ENCODE measurements at regions not wholly inside any gene's neighbourhood (a gene's known extent, or its start where the extent isn't known, plus 50 kb on each side); places are given as distances from the start of the nearest gene placed in this dataset.
"Not testable (repeated sequence)": the region's sequence is repeated elsewhere in the genome, so short reads cannot be mapped to it uniquely, and the experiment has no call there.

- Histone ChIP-seq H3K4me1 (ENCODE audit: control insufficient read depth, insufficient read depth, low read length) (no peaks in the 10 kb centered on the region), H3K9me3 (replicated peaks; ENCODE audit: control insufficient read depth, low read depth, low read length) (no peaks in the 10 kb centered on the region), H3K4me3 (ENCODE audit: low read length) (no peak overlapping the region), H3K27me3 (ENCODE audit: control insufficient read depth, insufficient read depth, low read length) (no peaks in the 10 kb centered on the region), H3K27ac (ENCODE audit: low read length) (no peak overlapping the region), H3K36me3 (ENCODE audit: control insufficient read depth, insufficient read depth, low read length) (no peaks in the 10 kb centered on the region)
- 88% methylated on average over 1 of the region's 2 CpGs for WGBS (ENCODE audit: insufficient coverage)
- DNase-seq: no peak
Observed at GRCh38 chr15:36136049-36136448, 443.4 kb upstream of the CDIN1 start.

GRCh38 chr15:36152936-36153335, 426.5 kb upstream of the CDIN1 start:
- Histone ChIP-seq H3K36me3 (ENCODE audit: control insufficient read depth, insufficient read depth, low read length) (no peaks in the 10 kb centered on the region), H3K27ac (ENCODE audit: low read length) (no peak overlapping the region), H3K27me3 (ENCODE audit: control insufficient read depth, insufficient read depth, low read length) (no peaks in the 10 kb centered on the region), H3K4me3 (ENCODE audit: low read length) (no peak overlapping the region), H3K4me1 (ENCODE audit: control insufficient read depth, insufficient read depth, low read length) (no peaks in the 10 kb centered on the region), H3K9me3 (replicated peaks; ENCODE audit: control insufficient read depth, low read depth, low read length) (no peaks in the 10 kb centered on the region)
- peak; percentile 44 for DNase-seq

GRCh38 chr15:36156879-36157427, 422.5 kb upstream of the CDIN1 start:
- no peak overlapping the region for H3K4me3 ChIP-seq (ENCODE audit: low read length)
- no peak overlapping the region for H3K27ac ChIP-seq (ENCODE audit: low read length)
- no peaks in the 10 kb centered on the region for H3K36me3 ChIP-seq (ENCODE audit: control insufficient read depth, insufficient read depth, low read length)
- no peaks in the 10 kb centered on the region for H3K27me3 ChIP-seq (ENCODE audit: control insufficient read depth, insufficient read depth, low read length)
- no peaks in the 10 kb centered on the region for H3K9me3 ChIP-seq (replicated peaks; ENCODE audit: control insufficient read depth, low read depth, low read length)
- DNase-seq: peak; percentile 86
- no peaks in the 10 kb centered on the region for H3K4me1 ChIP-seq (ENCODE audit: control insufficient read depth, insufficient read depth, low read length)
- whole genome bisulfite sequencing (ENCODE audit: insufficient coverage): no CpG with 5 or more reads among the region's 1 CpG

DNA sequence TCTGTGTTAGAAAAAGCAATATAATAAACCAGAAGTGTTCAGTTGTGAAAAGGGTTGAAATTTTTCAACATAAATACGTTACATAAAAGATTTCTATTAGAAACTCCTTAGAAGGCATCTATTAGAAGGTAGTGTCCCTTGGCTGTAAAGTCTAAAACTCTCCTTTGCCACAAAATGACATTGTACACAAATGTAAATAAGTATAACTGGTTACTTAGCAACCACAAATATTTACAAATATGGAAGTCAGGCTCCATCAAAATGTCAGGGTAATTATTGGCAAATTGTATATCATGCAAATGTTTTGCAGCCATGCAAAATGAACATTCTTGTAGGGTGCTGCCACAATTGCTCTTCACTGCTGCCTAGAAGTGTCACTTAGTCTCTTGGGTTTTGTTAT, 419.1 kb upstream of the CDIN1 start:
- peak; percentile 66 for DNase-seq
- H3K9me3 ChIP-seq (replicated peaks; ENCODE audit: control insufficient read depth, low read depth, low read length): no peaks in the 10 kb centered on the region
- no peaks in the 10 kb centered on the region for H3K4me1 ChIP-seq (ENCODE audit: control insufficient read depth, insufficient read depth, low read length)
- no CpG with 5 or more reads among the region's 1 CpG for WGBS (ENCODE audit: insufficient coverage)
- H3K36me3 ChIP-seq (ENCODE audit: control insufficient read depth, insufficient read depth, low read length): no peaks in the 10 kb centered on the region
- H3K27ac ChIP-seq (ENCODE audit: low read length): no peak overlapping the region
- no peaks in the 10 kb centered on the region for H3K27me3 ChIP-seq (ENCODE audit: control insufficient read depth, insufficient read depth, low read length)
- no peak overlapping the region for H3K4me3 ChIP-seq (ENCODE audit: low read length)

DNA sequence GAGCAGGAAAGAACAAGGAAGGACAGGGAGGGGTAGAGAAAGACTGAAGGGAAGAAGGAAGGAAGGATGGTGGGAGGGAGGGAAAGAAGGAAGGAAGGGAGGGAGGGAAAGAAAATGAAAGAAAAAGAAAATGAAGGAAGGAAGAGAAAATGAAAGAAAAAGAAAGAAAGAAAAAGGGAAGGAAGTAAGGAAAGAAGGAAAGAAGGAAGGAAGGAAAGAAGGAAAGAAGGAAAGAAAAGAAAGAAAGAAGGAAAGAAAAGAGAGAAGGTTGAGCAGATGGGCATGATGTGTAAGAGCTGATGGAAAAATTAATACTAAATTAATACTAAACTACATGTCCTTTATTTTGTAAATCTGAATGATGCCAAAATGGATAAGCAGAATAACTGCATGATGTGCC, 418.3 kb upstream of the CDIN1 start:
- Histone ChIP-seq H3K36me3 (ENCODE audit: control insufficient read depth, insufficient read depth, low read length) (no peaks in the 10 kb centered on the region), H3K4me1 (ENCODE audit: control insufficient read depth, insufficient read depth, low read length) (no peaks in the 10 kb centered on the region)

GRCh38 chr15:36161771-36162212, 417.6 kb upstream of the CDIN1 start:
- Histone ChIP-seq H3K27ac (ENCODE audit: low read length) (peak overlapping the region; percentile 26), H3K4me3 (ENCODE audit: low read length) (no peak overlapping the region), H3K27me3 (ENCODE audit: control insufficient read depth, insufficient read depth, low read length) (no peaks in the 10 kb centered on the region), H3K9me3 (replicated peaks; ENCODE audit: control insufficient read depth, low read depth, low read length) (no peaks in the 10 kb centered on the region), H3K4me1 (ENCODE audit: control insufficient read depth, insufficient read depth, low read length) (no peaks in the 10 kb centered on the region), H3K36me3 (ENCODE audit: control insufficient read depth, insufficient read depth, low read length) (no peaks in the 10 kb centered on the region)
- peak; percentile 96 for DNase-seq
- WGBS (ENCODE audit: insufficient coverage): no CpG with 5 or more reads among the region's 2 CpGs

More for the DNA sequence above, 418.3 kb upstream of the CDIN1 start:
- no peaks in the 10 kb centered on the region for H3K27me3 ChIP-seq (ENCODE audit: control insufficient read depth, insufficient read depth, low read length)
- no peak overlapping the region for H3K4me3 ChIP-seq (ENCODE audit: low read length)
- no peak for DNase-seq
- H3K9me3 ChIP-seq (replicated peaks; ENCODE audit: control insufficient read depth, low read depth, low read length): no peaks in the 10 kb centered on the region
- H3K27ac ChIP-seq (ENCODE audit: low read length): no peak overlapping the region

DNA sequence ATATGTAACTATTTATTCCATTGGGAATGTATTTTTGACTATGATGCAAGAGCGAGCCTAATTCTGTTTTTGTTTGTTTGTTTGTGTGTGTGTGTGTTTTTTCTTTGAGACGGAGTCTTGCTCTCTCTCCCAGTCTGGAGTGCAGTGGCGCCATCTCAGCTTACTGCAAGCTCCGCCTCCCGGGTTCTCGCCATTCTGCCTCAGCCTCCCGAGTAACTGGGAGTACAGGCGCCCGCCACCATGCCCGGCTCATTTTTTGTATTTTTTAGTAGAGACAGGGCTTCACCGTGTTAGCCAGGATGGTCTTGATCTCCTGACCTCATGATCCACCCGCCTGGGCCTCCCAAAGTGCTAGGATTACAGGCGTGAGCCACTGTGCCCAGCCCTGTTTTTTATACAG, 415.4 kb upstream of the CDIN1 start:
- WGBS (ENCODE audit: insufficient coverage): 92% methylated on average over 11 of the region's 13 CpGs

DNA sequence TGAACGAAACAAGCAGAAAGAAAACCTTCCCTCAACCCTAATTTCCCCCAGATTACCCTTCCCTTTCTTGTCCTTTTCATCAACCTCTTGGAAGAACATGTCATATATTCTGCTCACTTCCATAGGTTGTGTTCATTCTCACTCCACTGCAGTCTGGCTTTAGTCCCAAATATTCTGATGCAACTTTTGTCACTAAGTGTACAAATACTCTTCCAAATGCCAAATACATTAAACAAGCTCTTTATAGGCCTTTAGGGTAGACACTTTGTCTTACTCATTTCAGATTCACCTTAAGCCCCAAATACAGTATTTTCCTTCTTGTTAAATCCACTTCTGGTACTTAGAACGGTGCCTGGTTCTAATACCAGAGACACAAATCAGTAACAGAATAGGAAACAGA, 406.5 kb upstream of the CDIN1 start:
- Histone ChIP-seq H3K9me3 (replicated peaks; ENCODE audit: control insufficient read depth, low read depth, low read length) (no peaks in the 10 kb centered on the region), H3K4me1 (ENCODE audit: control insufficient read depth, insufficient read depth, low read length) (no peaks in the 10 kb centered on the region), H3K27me3 (ENCODE audit: control insufficient read depth, insufficient read depth, low read length) (no peaks in the 10 kb centered on the region), H3K4me3 (ENCODE audit: low read length) (no peak overlapping the region), H3K36me3 (ENCODE audit: control insufficient read depth, insufficient read depth, low read length) (no peaks in the 10 kb centered on the region), H3K27ac (ENCODE audit: low read length) (no peak overlapping the region)
- 100% methylated on average over 1 of the region's 2 CpGs for WGBS (ENCODE audit: insufficient coverage)
- no peak for DNase-seq

More for the DNA sequence above, 415.4 kb upstream of the CDIN1 start:
- H3K27ac ChIP-seq (ENCODE audit: low read length); H3K4me1 ChIP-seq (ENCODE audit: control insufficient read depth, insufficient read depth, low read length); H3K36me3 ChIP-seq (ENCODE audit: control insufficient read depth, insufficient read depth, low read length); H3K4me3 ChIP-seq (ENCODE audit: low read length); H3K27me3 ChIP-seq (ENCODE audit: control insufficient read depth, insufficient read depth, low read length); H3K9me3 ChIP-seq (replicated peaks; ENCODE audit: control insufficient read depth, low read depth, low read length); DNase-seq: not testable (repeated sequence)

GRCh38 chr15:36175186-36175740, 404.2 kb upstream of the CDIN1 start:
- Histone ChIP-seq H3K4me1 (ENCODE audit: control insufficient read depth, insufficient read depth, low read length) (no peaks in the 10 kb centered on the region), H3K36me3 (ENCODE audit: control insufficient read depth, insufficient read depth, low read length) (no peaks in the 10 kb centered on the region), H3K27me3 (ENCODE audit: control insufficient read depth, insufficient read depth, low read length) (no peaks in the 10 kb centered on the region), H3K9me3 (replicated peaks; ENCODE audit: control insufficient read depth, low read depth, low read length) (no peaks in the 10 kb centered on the region), H3K27ac (ENCODE audit: low read length) (no peak overlapping the region), H3K4me3 (ENCODE audit: low read length) (no peak overlapping the region)
- no peak for DNase-seq
- 60% methylated on average over 2 of the region's 8 CpGs for WGBS (ENCODE audit: insufficient coverage)

- H3K4me1 ChIP-seq (ENCODE audit: control insufficient read depth, insufficient read depth, low read length): no peaks in the 10 kb centered on the region
- no peaks in the 10 kb centered on the region for H3K9me3 ChIP-seq (replicated peaks; ENCODE audit: control insufficient read depth, low read depth, low read length)
- H3K4me3 ChIP-seq (ENCODE audit: low read length): no peak overlapping the region
- H3K27ac ChIP-seq (ENCODE audit: low read length): no peak overlapping the region
- H3K27me3 ChIP-seq (ENCODE audit: control insufficient read depth, insufficient read depth, low read length): no peaks in the 10 kb centered on the region
- no peaks in the 10 kb centered on the region for H3K36me3 ChIP-seq (ENCODE audit: control insufficient read depth, insufficient read depth, low read length)
- no peak for DNase-seq
- no CpG with 5 or more reads among the region's 2 CpGs for whole genome bisulfite sequencing (ENCODE audit: insufficient coverage)
Observed at GRCh38 chr15:36175741-36176291, 403.6 kb upstream of the CDIN1 start.

Data from muscle of leg (tissue), 3 donors.